ENCODE measurements at regions not wholly inside any gene's neighbourhood (a gene's known extent, or its start where the extent isn't known, plus 50 kb on each side); places are given as distances from the start of the nearest gene placed in this dataset.

DNA sequence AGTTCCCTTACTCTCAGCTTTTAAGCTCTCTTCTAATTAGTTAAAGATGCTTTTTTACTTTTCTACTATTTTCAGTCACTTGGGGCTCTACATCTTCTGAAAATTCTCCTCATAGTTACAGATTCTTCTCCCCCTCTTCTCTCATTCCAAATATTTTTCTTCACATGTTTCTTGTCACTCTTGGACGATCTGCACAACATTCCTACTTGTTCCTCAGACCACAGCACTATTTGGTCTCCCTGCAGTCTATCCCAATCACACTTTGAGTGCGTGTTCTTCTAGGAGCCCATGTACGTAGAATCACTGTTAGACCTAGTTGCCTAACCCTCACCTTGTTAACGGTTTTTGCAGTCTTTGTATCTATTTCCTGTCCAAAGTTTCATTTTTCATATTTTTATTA is 222.5 kb upstream of the SPRY2 start:
- TF ChIP-seq, protein P1, sequence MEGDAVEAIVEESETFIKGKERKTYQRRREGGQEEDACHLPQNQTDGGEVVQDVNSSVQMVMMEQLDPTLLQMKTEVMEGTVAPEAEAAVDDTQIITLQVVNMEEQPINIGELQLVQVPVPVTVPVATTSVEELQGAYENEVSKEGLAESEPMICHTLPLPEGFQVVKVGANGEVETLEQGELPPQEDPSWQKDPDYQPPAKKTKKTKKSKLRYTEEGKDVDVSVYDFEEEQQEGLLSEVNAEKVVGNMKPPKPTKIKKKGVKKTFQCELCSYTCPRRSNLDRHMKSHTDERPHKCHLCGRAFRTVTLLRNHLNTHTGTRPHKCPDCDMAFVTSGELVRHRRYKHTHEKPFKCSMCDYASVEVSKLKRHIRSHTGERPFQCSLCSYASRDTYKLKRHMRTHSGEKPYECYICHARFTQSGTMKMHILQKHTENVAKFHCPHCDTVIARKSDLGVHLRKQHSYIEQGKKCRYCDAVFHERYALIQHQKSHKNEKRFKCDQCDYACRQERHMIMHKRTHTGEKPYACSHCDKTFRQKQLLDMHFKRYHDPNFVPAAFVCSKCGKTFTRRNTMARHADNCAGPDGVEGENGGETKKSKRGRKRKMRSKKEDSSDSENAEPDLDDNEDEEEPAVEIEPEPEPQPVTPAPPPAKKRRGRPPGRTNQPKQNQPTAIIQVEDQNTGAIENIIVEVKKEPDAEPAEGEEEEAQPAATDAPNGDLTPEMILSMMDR (conservative IDR thresholded peaks at IDR 0.05; ENCODE audit: low read depth, low read length): no peak
- no peak for TF ChIP-seq EZH2 (IDR thresholded peaks at IDR 0.05; ENCODE audit: low read length, unreplicated experiment)
